GM19372 (cell line): ENCODE measurements at regions not wholly inside any gene's neighbourhood (a gene's known extent, or its start where the extent isn't known, plus 50 kb on each side); places are given as distances from the start of the nearest gene placed in this dataset.

Experiments used
- ATAC-seq: cut with Tn5 transposase; IDR thresholded peaks from one replicate; pipeline ENCODE4 v1.9.1; 2021; ENCODE audit warnings: mild to moderate bottlenecking, low read depth, moderate library complexity; ENCODE audit not compliant: unreplicated experiment

DNA sequence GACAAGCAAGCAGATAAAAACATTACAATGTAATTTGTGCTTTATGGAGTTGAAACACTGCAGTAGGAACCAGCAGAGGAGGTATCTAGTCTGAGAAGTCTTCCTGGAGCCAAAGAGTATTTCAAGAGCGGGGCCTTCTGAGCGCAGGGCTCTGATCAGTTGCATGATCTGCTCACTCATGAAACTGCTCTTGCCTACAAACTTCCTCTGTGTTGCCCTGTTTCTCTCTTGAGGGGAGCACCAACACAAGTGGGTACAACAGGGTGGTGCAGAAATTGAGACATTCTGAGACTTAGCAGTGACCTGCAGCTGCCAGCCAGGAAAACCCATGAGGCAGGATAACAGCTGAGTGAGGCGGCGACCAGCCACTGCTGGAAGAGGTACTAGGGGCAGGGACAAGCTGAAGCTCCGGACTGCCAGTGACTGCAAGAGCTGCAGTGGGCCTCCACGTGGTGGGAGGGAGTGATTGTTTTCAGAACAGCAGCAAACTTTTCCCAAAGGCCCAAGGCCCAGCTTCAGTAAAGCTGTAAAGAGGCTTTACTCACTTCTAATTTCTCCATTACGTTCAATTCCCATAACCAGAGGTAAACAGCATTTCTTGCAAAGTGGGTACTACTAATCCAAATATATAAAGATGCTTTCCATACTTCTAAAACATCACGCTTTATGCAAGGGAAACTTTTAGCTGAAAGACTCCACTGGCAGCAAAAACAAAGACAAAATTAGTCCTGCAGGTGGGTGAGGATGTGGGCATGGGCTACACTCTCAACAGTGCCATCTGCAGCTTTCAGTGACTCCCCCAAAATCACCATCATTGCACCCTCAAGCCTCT is 69.0 kb upstream of the LPP start:
- no peak for ATAC-seq

- ATAC-seq = no peak
Observed at GRCh38 chr3:188085584-188086560, 68.1 kb upstream of the LPP start.

DNA sequence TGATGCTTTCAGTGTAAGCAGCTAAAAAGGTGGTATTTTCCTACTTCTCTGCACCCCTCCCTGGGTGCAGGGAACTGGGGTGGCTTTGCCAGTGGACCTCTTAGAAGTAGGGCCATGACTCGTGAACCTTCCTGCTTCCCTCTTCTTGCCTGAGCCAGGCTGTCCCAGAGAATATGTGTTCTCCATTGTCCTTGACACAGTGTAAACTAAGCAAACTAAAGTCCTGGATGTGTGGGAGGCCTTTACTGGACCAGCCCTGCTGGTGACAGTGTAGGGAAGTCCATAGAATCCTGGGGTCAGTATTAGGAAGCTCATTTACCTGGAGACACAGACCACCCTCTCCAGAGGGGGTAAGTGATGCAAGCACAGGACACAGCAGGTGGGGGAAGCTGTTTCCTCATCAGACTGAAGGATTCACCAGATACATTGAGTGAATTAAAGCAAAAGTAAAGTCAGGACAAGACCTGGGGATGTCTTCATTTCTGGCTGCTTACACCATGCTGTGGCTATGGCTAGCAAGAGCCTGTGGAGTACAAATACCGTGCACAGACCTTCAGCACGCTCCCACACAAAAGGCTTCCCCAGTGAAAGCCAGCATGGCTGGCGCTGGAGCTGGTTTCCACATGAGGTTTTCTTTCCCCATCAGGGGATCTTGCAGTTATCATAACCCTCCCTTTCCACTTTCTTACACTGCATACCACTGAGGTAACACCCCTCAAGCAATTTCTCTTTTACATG is 64.8 kb upstream of the LPP start:
- no peak for ATAC-seq

DNA sequence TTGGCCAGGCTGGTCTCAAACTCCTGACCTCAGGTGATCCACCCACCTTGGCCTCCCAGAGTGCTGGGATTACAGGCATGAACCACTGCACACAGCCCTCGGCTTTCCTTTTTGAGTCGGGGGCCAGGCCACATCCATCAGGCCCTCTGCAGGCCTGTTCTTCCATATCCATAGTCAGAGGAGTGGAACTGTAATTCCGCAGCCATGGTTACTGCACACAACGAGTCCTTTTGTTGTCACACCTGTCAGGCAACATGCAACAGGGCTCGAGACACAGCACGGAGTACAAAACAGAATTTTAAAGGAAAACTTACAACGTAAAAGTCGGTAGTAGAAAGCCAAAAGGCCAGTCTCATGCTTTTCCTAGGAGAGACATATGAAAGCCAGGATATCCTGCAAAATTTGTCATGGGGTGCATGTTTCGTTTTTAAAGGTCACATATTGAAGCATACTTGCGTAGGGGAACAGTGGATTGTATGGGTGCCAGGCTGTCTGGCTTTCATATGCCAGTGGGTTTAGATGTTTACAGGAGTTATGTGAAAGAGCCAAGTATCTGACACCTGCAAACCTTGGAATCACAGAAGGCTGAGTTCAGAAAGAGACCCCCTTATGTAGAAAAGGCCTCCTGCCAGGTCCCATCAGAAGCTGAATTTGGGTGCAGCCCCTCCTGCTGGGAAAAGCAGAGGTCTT is 63.2 kb upstream of the LPP start:
- no peak for ATAC-seq

DNA sequence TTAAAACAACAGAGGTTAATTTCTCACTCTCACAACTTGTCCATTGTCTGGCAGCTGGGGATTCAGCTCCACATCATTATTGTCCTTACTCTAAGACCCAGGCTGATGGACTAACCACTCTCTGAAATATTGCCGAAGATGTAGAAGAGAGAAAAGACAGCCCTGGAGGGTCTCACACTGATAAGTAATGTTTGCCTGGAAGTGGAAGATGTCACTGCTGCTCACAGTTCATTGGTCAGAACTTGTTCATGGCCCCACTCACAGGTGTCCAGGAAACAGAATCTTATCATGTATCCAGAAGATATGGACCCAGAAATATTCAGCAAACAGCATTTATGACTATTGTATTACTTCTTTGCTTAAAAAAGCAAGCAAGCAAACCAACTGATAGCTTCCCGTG is 62.2 kb upstream of the LPP start:
- ATAC-seq = no peak

DNA sequence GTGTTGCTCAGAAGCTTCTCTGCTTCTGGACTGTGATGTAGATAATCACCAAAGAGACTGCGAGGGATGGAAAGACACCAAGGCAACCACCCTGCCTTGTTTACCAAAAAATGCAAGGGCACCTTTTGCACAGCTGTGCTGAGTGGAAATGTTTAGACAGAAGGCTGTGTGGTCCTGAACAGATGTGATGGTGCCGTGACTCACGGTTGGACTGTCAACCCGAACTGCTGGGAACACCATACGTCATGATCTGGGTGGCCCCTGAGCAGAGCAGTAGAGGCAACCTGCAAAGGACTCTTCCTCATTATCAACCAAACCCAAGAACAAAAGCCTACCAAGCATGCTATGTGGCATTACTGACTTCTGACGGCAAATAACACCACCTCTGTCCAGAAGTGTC is 61.3 kb upstream of the LPP start:
- ATAC-seq = no peak

- ATAC-seq = no peak
Observed at GRCh38 chr3:188095431-188095830, 58.5 kb upstream of the LPP start.

DNA sequence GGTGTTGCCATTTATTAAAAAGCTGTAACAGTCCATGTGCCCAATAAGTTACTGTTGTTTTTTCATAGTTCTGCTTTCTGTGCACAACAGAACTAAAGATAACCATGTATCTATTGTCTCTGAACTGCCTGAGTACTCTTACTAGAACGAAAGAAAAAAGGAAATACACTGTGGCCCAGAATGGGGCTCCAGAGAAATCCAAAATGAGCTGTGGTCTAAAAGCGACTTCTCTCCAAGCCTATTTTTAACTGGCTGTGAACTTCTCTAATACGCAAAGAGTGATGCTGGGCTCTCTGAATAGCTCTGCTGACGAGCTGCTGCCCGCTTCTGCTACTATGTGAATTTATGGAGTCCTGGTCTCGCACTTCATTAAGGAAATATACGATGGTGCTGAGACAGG is 56.2 kb upstream of the LPP start:
- no peak for ATAC-seq

DNA sequence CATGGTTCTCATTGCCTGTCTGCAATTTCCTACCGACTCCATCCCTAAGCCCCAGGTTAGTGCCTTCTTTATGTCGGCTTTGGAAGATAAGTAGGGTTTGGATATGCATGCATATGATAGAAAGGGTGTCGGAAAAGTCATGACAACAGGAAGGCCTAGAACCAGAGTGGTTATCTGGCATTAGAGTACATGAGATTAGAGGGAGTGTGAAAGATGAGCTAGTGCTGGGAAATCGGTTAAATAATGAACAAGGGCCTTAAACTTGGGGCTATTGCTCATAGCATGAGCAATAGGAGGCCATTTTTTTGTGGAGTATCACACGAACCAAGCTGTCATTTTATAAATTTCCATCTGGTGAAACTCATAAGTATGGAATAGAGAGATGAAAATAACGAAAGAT is 54.0 kb upstream of the LPP start:
- ATAC-seq = no peak

- ATAC-seq = no peak
Observed at GRCh38 chr3:188102861-188103547, 51.0 kb upstream of the LPP start.

DNA sequence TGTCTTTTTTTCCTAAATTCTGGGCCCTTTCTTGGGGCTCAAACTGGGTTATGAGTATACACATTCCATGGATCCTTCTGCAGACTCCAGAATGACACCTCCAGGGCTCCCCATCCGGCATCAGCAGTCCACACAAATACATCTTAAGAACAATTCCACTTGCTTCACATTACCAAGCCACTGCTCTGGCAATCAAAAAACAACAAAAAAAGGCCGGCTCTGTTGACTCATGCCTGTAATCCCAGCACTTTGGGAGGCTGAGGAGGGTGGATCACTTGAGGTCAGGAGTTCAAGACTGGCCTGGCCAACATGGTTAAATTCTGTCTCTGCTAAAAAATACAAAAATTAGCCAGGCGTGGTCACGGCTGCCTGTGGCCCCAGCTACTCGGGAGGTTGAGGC is 49.9 kb upstream of the LPP start:
- no peak for ATAC-seq
